Activated T-cell treated with anti-CD3 and anti-CD28 coated beads, Interleukin-2, amount 50 U/mL, for 72 hours (primary cell): ENCODE measurements at regions not wholly inside any gene's neighbourhood (a gene's known extent, or its start where the extent isn't known, plus 50 kb on each side); places are given as distances from the start of the nearest gene placed in this dataset.

Experiments
- ATAC-seq, 2 donors: fragments of 150-1000 bp; cut with Tn5 transposase; replicated peaks in 1 of 2; 2 replicates each; pipeline ENCODE4 v1.10.0; 2021; ENCODE audit warnings: moderate library complexity in 2 of 2, mild to moderate bottlenecking in 1 of 2
- DNase-seq, 2 donors: peaks; one replicate each; pipeline ENCODE4 v3.0.0; 2021 to 2022; ENCODE audit warnings: mixed read lengths in 1 of 2
- H3K27ac Mint-ChIP-seq: one replicate; pipeline ENCODE4 v1.8.0; 2022; ENCODE audit warnings: mild to moderate bottlenecking, moderate library complexity, mixed read lengths
- H3K27me3 Mint-ChIP-seq: one replicate; pipeline ENCODE4 v1.8.0; 2022; ENCODE audit warnings: low read depth, mixed read lengths
- H3K36me3 Mint-ChIP-seq, 2 donors: one replicate each; pipeline ENCODE4 v1.8.0; 2022; ENCODE audit warnings: mixed read lengths in 2 of 2, mild to moderate bottlenecking in 1 of 2; ENCODE audit not compliant: insufficient read depth in 2 of 2
- H3K4me1 Mint-ChIP-seq: one replicate; pipeline ENCODE4 v1.8.0; 2022; ENCODE audit warnings: low read depth, mixed read lengths
- H3K4me3 Mint-ChIP-seq, 2 donors: one replicate each; pipeline ENCODE4 v1.8.0; 2022; ENCODE audit warnings: mild to moderate bottlenecking in 2 of 2, mixed read lengths in 2 of 2, moderate library complexity in 2 of 2
- H3K9me3 Mint-ChIP-seq, 2 donors: one replicate each; pipeline ENCODE4 v1.8.0; 2022; ENCODE audit warnings: mixed read lengths in 2 of 2

GRCh38 chr2:234853729-234854128 lies 98.1 kb upstream of the SH3BP4 start:
- Mint-ChIP-seq H3K27ac (no peak overlapping the region), H3K27me3 (peaks cover 7% of the 10 kb centered on the region), H3K4me3 (no peak overlapping the region), H3K9me3 (peaks cover 0 to 3% of the 10 kb centered on the region in 2 donors), H3K4me1 (no peaks in the 10 kb centered on the region), H3K36me3 (no peaks in the 10 kb centered on the region)
- ATAC-seq (no peak), DNase-seq (no peak)

- H3K4me1 Mint-ChIP-seq = no peaks in the 10 kb centered on the region
- DNase-seq (no peak), ATAC-seq (no peak)
- H3K4me3 Mint-ChIP-seq = no peak overlapping the region
- H3K36me3 Mint-ChIP-seq = no peaks in the 10 kb centered on the region
- H3K27ac Mint-ChIP-seq = no peak overlapping the region
- H3K9me3 Mint-ChIP-seq = peaks cover 0 to 3% of the 10 kb centered on the region in 2 donors
- H3K27me3 Mint-ChIP-seq = peaks cover 7% of the 10 kb centered on the region
Measured at GRCh38 chr2:234852941-234853340, 98.9 kb upstream of the SH3BP4 start.

- peaks cover 0 to 3% of the 10 kb centered on the region in 2 donors for H3K9me3 Mint-ChIP-seq
- no peak overlapping the region for H3K4me3 Mint-ChIP-seq
- peaks cover 7% of the 10 kb centered on the region for H3K27me3 Mint-ChIP-seq
- ATAC-seq = no peak
- no peaks in the 10 kb centered on the region for H3K4me1 Mint-ChIP-seq
- no peaks in the 10 kb centered on the region for H3K36me3 Mint-ChIP-seq
- no peak for DNase-seq
- H3K27ac Mint-ChIP-seq = no peak overlapping the region
Measured at GRCh38 chr2:234852035-234852434, 99.8 kb upstream of the SH3BP4 start.

GRCh38 chr2:234851451-234851850 lies 100.4 kb upstream of the SH3BP4 start:
- Mint-ChIP-seq H3K27me3 (peaks cover 7% of the 10 kb centered on the region), H3K4me3 (no peak overlapping the region), H3K36me3 (no peaks in the 10 kb centered on the region), H3K9me3 (peaks cover 0 to 3% of the 10 kb centered on the region in 2 donors), H3K27ac (no peak overlapping the region), H3K4me1 (no peaks in the 10 kb centered on the region)
- no peak for ATAC-seq
- DNase-seq = no peak

GRCh38 chr2:234850818-234851217 lies 101.0 kb upstream of the SH3BP4 start:
- ATAC-seq (no peak), DNase-seq (no peak)
- H3K27ac Mint-ChIP-seq = no peak overlapping the region
- peaks cover 7% of the 10 kb centered on the region for H3K27me3 Mint-ChIP-seq
- H3K36me3 Mint-ChIP-seq = no peaks in the 10 kb centered on the region
- H3K4me1 Mint-ChIP-seq = no peaks in the 10 kb centered on the region
- H3K4me3 Mint-ChIP-seq = no peak overlapping the region
- peaks cover 0 to 3% of the 10 kb centered on the region in 2 donors for H3K9me3 Mint-ChIP-seq

- ATAC-seq = no peak
- no peaks in the 10 kb centered on the region for H3K36me3 Mint-ChIP-seq
- no peak overlapping the region for H3K4me3 Mint-ChIP-seq
- H3K4me1 Mint-ChIP-seq = no peaks in the 10 kb centered on the region
- no peaks in the 10 kb centered on the region for H3K9me3 Mint-ChIP-seq
- H3K27ac Mint-ChIP-seq = no peak overlapping the region
- H3K27me3 Mint-ChIP-seq = peaks cover 7% of the 10 kb centered on the region
- DNase-seq = no peak
Measured at GRCh38 chr2:234849678-234850077, 102.1 kb upstream of the SH3BP4 start.

GRCh38 chr2:234848578-234848977 lies 103.2 kb upstream of the SH3BP4 start:
- no peak overlapping the region for H3K4me3 Mint-ChIP-seq
- no peaks in the 10 kb centered on the region for H3K9me3 Mint-ChIP-seq
- no peaks in the 10 kb centered on the region for H3K36me3 Mint-ChIP-seq
- peaks cover 7% of the 10 kb centered on the region for H3K27me3 Mint-ChIP-seq
- H3K4me1 Mint-ChIP-seq = no peaks in the 10 kb centered on the region
- ATAC-seq (no peak), DNase-seq (no peak)
- H3K27ac Mint-ChIP-seq = no peak overlapping the region

GRCh38 chr2:234847639-234848038 lies 104.2 kb upstream of the SH3BP4 start:
- DNase-seq (no peak), ATAC-seq (no peak)
- H3K36me3 Mint-ChIP-seq = no peaks in the 10 kb centered on the region
- no peak overlapping the region for H3K4me3 Mint-ChIP-seq
- peaks cover 7% of the 10 kb centered on the region for H3K27me3 Mint-ChIP-seq
- H3K9me3 Mint-ChIP-seq = no peaks in the 10 kb centered on the region
- no peaks in the 10 kb centered on the region for H3K4me1 Mint-ChIP-seq
- no peak overlapping the region for H3K27ac Mint-ChIP-seq

- Mint-ChIP-seq H3K4me1 (no peaks in the 10 kb centered on the region), H3K9me3 (no peaks in the 10 kb centered on the region), H3K4me3 (no peak overlapping the region), H3K27ac (no peak overlapping the region), H3K36me3 (no peaks in the 10 kb centered on the region), H3K27me3 (peaks cover 7% of the 10 kb centered on the region)
- ATAC-seq = no peak
- no peak for DNase-seq
Measured at GRCh38 chr2:234847364-234847635, 104.5 kb upstream of the SH3BP4 start.

- ATAC-seq = no peak
- Mint-ChIP-seq H3K36me3 (no peaks in the 10 kb centered on the region), H3K27ac (no peak overlapping the region)
Measured at GRCh38 chr2:234846599-234847363, 105.0 kb upstream of the SH3BP4 start.

GRCh38 chr2:234845602-234846590 lies 105.9 kb upstream of the SH3BP4 start:
- H3K4me3 Mint-ChIP-seq = no peak overlapping the region
- peaks cover 7% of the 10 kb centered on the region for H3K27me3 Mint-ChIP-seq
- DNase-seq = no peak
- H3K4me1 Mint-ChIP-seq = no peaks in the 10 kb centered on the region
- no peaks in the 10 kb centered on the region for H3K9me3 Mint-ChIP-seq
- no peak overlapping the region for H3K27ac Mint-ChIP-seq
- no peak for ATAC-seq
- H3K36me3 Mint-ChIP-seq = no peaks in the 10 kb centered on the region

More at GRCh38 chr2:234846599-234847363, 105.0 kb upstream of the SH3BP4 start:
- Mint-ChIP-seq H3K9me3 (no peaks in the 10 kb centered on the region), H3K4me1 (no peaks in the 10 kb centered on the region), H3K4me3 (no peak overlapping the region), H3K27me3 (peaks cover 7% of the 10 kb centered on the region)
- no peak for DNase-seq

GRCh38 chr2:234843411-234843810 lies 108.4 kb upstream of the SH3BP4 start:
- no peaks in the 10 kb centered on the region for H3K9me3 Mint-ChIP-seq
- H3K27me3 Mint-ChIP-seq = no peaks in the 10 kb centered on the region
- ATAC-seq (no peak), DNase-seq (no peak)
- no peaks in the 10 kb centered on the region for H3K36me3 Mint-ChIP-seq
- H3K4me1 Mint-ChIP-seq = no peaks in the 10 kb centered on the region
- no peak overlapping the region for H3K27ac Mint-ChIP-seq
- H3K4me3 Mint-ChIP-seq = no peak overlapping the region

- H3K9me3 Mint-ChIP-seq = no peaks in the 10 kb centered on the region
Measured at GRCh38 chr2:234842753-234843152, 109.1 kb upstream of the SH3BP4 start.

More at GRCh38 chr2:234842753-234843152, 109.1 kb upstream of the SH3BP4 start:
- Mint-ChIP-seq H3K4me1 (no peaks in the 10 kb centered on the region), H3K4me3 (no peak overlapping the region), H3K27me3 (no peaks in the 10 kb centered on the region), H3K36me3 (no peaks in the 10 kb centered on the region), H3K27ac (no peak overlapping the region)
- ATAC-seq (no peak), DNase-seq (no peak)
